H1 (cell line): ENCODE measurements at regions not wholly inside any gene's neighbourhood (a gene's known extent, or its start where the extent isn't known, plus 50 kb on each side); places are given as distances from the start of the nearest gene placed in this dataset.

ENCODE experiments used
- CTCF ChIA-PET: fragments of 300-600 bp; sonication (Branson Sonifier 250); formaldehyde crosslinking; loops from one replicate; lab custom pipeline; 2021; ENCODE audit not compliant: partially characterized antibody; lab: Charles Lee
- POLR2A ChIA-PET: fragments of 300-600 bp; sonication (Branson Sonifier 250); formaldehyde crosslinking; loops from one replicate; lab custom pipeline; 2021; ENCODE audit warnings: inconsistent platforms; ENCODE audit not compliant: partially characterized antibody; lab: Charles Lee
- DNase-seq, 2 experiments: peaks; one replicate each; pipeline versions ENCODE4 v3.0.0 to v3.0.0-alpha.2; 2010 to 2022; ENCODE audit warnings: low spot score in 2 of 2, low read depth in 1 of 2, mixed read lengths in 1 of 2
- FAIRE-seq: peaks from 2 replicates; lab custom pipeline; 2011; peaks lifted over from hg19 to GRCh38; lab: Jason Lieb, UNC
- H2AFZ ChIP-seq: 2 replicates; pipeline ENCODE4 v1.8.1; 2012; ENCODE audit warnings: low read length, inconsistent platforms
- H2AK5ac ChIP-seq: 2 replicates; pipeline ENCODE4 v1.6.1; 2013; ENCODE audit warnings: low read depth, low read length
- H2BK120ac ChIP-seq: replicated peaks from 2 replicates; pipeline ENCODE3; 2013; ENCODE audit warnings: low read depth, low read length, inconsistent platforms
- H2BK12ac ChIP-seq: 2 replicates; pipeline ENCODE4 v1.6.1; 2013; ENCODE audit warnings: low read depth, low read length
- H2BK15ac ChIP-seq: 2 replicates; pipeline ENCODE4 v1.6.1; 2013; ENCODE audit warnings: low read length
- H2BK20ac ChIP-seq: 2 replicates; pipeline ENCODE4 v1.6.1; 2013; ENCODE audit warnings: low read length
- H2BK5ac ChIP-seq: 2 replicates; pipeline ENCODE4 v1.6.1; 2013; ENCODE audit warnings: low read depth, low read length
- H3K14ac ChIP-seq: 2 replicates; pipeline ENCODE4 v1.6.1; 2013; ENCODE audit warnings: inconsistent platforms; ENCODE audit not compliant: insufficient read length
- H3K18ac ChIP-seq: 2 replicates; pipeline ENCODE4 v1.6.1; 2013; ENCODE audit warnings: low read length; ENCODE audit errors: extremely low read depth
- H3K23ac ChIP-seq: 2 replicates; pipeline ENCODE4 v1.6.1; 2013; ENCODE audit warnings: inconsistent platforms; ENCODE audit not compliant: insufficient read length
- H3K23me2 ChIP-seq: 2 replicates; pipeline ENCODE4 v1.6.1; 2013; ENCODE audit warnings: low read depth, low read length
- H3K27ac ChIP-seq: 2 replicates; pipeline ENCODE4 v1.6.1; 2011; ENCODE audit warnings: low read depth, low read length, inconsistent platforms
- H3K27me3 ChIP-seq, 4 experiments: replicated peaks in 1 of 4; 1 replicate in 1 of 4; 2 replicates in 3 of 4; pipeline versions ENCODE4 v1.6.1 to v1.8.1; 2011 to 2013; ENCODE audit warnings: low read length in 3 of 4, mild to moderate bottlenecking in 3 of 4, inconsistent platforms in 2 of 4, mixed read lengths in 2 of 4, moderate library complexity in 1 of 4; ENCODE audit not compliant: control insufficient read depth in 3 of 4, insufficient read depth in 3 of 4; ENCODE audit errors: extremely low read depth in 1 of 4
- H3K36me3 ChIP-seq, 4 experiments: 2 replicates each; pipeline versions ENCODE4 v1.6.1 to v1.8.1; 2011 to 2013; ENCODE audit warnings: mild to moderate bottlenecking in 4 of 4, low read length in 3 of 4, moderate library complexity in 2 of 4, control low read depth in 1 of 4, inconsistent platforms in 1 of 4; ENCODE audit not compliant: insufficient read depth in 4 of 4, control insufficient read depth in 2 of 4
- H3K4ac ChIP-seq: replicated peaks from 2 replicates; pipeline ENCODE3; 2013; ENCODE audit warnings: low read length, low read depth, mixed read lengths, inconsistent platforms; ENCODE audit not compliant: insufficient read length
- H3K4me1 ChIP-seq, 4 experiments: replicated peaks in 1 of 4; 1 replicate in 1 of 4; 2 replicates in 3 of 4; pipeline versions ENCODE4 v1.6.1 to v1.8.1; 2011 to 2013; ENCODE audit warnings: low read length in 3 of 4, inconsistent platforms in 2 of 4, mixed read lengths in 1 of 4; ENCODE audit not compliant: insufficient read depth in 4 of 4, control insufficient read depth in 3 of 4
- H3K4me2 ChIP-seq, 2 experiments: 2 replicates each; pipeline versions ENCODE4 v1.6.1 to v1.8.1; 2011 to 2013; ENCODE audit warnings: low read depth in 2 of 2, low read length in 2 of 2, control low read depth in 1 of 2, inconsistent platforms in 1 of 2, mild to moderate bottlenecking in 1 of 2; ENCODE audit not compliant: insufficient read depth in 1 of 2
- H3K4me3 ChIP-seq, 4 experiments: fragments of 200-600, 300-600 bp in 1 of 4; sonication (generic), shearing (Covaris generic), sonication (Bioruptor Twin) in 1 of 4; 2 replicates each; pipeline versions ENCODE4 v1.5.1 to v1.8.1; 2011 to 2016; ENCODE audit warnings: low read length in 4 of 4, low read depth in 3 of 4, control low read depth in 2 of 4, inconsistent platforms in 2 of 4, mild to moderate bottlenecking in 2 of 4, mixed read lengths in 1 of 4, moderate library complexity in 1 of 4; ENCODE audit not compliant: insufficient read depth in 2 of 4; ENCODE audit errors: extremely low read depth in 1 of 4
- H3K56ac ChIP-seq: replicated peaks from 2 replicates; pipeline ENCODE3; 2013; ENCODE audit warnings: low read depth, mild to moderate bottlenecking, mixed read lengths, low read length, inconsistent platforms; ENCODE audit not compliant: insufficient read length
- H3K79me1 ChIP-seq: 2 replicates; pipeline ENCODE4 v1.6.1; 2013; ENCODE audit warnings: low read depth, low read length, control low read depth
- H3K79me2 ChIP-seq, 2 experiments: 2 replicates each; pipeline versions ENCODE4 v1.6.1 to v1.8.1; 2012 to 2013; ENCODE audit warnings: low read length in 2 of 2, mild to moderate bottlenecking in 2 of 2, inconsistent platforms in 1 of 2; ENCODE audit not compliant: insufficient read depth in 2 of 2, control insufficient read depth in 1 of 2
- H3K9ac ChIP-seq, 4 experiments: replicated peaks in 1 of 4; 1 replicate in 1 of 4; 2 replicates in 3 of 4; pipeline versions ENCODE4 v1.6.1 to v1.8.1; 2011 to 2013; ENCODE audit warnings: low read depth in 3 of 4, low read length in 3 of 4, control low read depth in 2 of 4, mild to moderate bottlenecking in 2 of 4, moderate library complexity in 2 of 4, inconsistent platforms in 1 of 4; ENCODE audit errors: extremely low read depth in 1 of 4
- H3K9me3 ChIP-seq, 2 experiments: 2 replicates each; pipeline versions ENCODE4 v1.6.1 to v1.8.1; 2012 to 2013; ENCODE audit warnings: mild to moderate bottlenecking in 2 of 2, moderate library complexity in 2 of 2, control low read depth in 1 of 2, inconsistent platforms in 1 of 2, low read depth in 1 of 2, low read length in 1 of 2, mixed read lengths in 1 of 2; ENCODE audit not compliant: insufficient read depth in 2 of 2
- H4K20me1 ChIP-seq, 2 experiments: replicated peaks in 1 of 2; 2 replicates each; pipeline versions ENCODE3 to v1.8.1; 2011 to 2013; ENCODE audit warnings: inconsistent platforms in 2 of 2, low read length in 2 of 2, mild to moderate bottlenecking in 1 of 2; ENCODE audit not compliant: insufficient read depth in 2 of 2, control insufficient read depth in 1 of 2
- H4K5ac ChIP-seq: 2 replicates; pipeline ENCODE4 v1.6.1; 2013; ENCODE audit warnings: low read length, low read depth, mixed read lengths, inconsistent platforms; ENCODE audit not compliant: insufficient read length
- H4K8ac ChIP-seq: 2 replicates; pipeline ENCODE4 v1.8.0; 2013; ENCODE audit warnings: mild to moderate bottlenecking, moderate library complexity, low read length, inconsistent platforms; ENCODE audit not compliant: insufficient read depth; ENCODE audit errors: extremely low read depth
- H4K91ac ChIP-seq: replicated peaks from 2 replicates; pipeline ENCODE3; 2013; ENCODE audit warnings: low read length, mixed read lengths, inconsistent platforms; ENCODE audit not compliant: insufficient read length
- ASH2L ChIP-seq: fragments of 200-600, 300-600 bp; sonication (generic); IDR thresholded peaks from one replicate; pipeline ENCODE4 v1.7.1; 2017; ENCODE audit warnings: low read length
- SUZ12 ChIP-seq: fragments of 200-600 bp; sonication (generic); IDR thresholded peaks from 2 replicates; pipeline ENCODE4 v1.6.1; 2012; ENCODE audit warnings: mild to moderate bottlenecking, inconsistent platforms, low read length, moderate library complexity, mixed read lengths
- WGBS, 2 experiments: shearing (Covaris generic) in 1 of 2; methylation state at CpG; one replicate each; pipeline versions ENCODE4 v1.1.6 to v1.1.7; 2013 to 2015; ENCODE audit warnings: low lambda C conversion rate in 2 of 2, mixed read lengths in 2 of 2, inconsistent platforms in 1 of 2, low coverage in 1 of 2, missing lambda C conversion rate in 1 of 2; ENCODE audit not compliant: insufficient replicate concordance in 2 of 2, insufficient coverage in 1 of 2, insufficient read length in 1 of 2; ENCODE audit errors: extremely low coverage in 1 of 2, missing lambda C conversion rate in 1 of 2; 5-methylcytosine and 5-hydroxymethylcytosine counted together

DNA sequence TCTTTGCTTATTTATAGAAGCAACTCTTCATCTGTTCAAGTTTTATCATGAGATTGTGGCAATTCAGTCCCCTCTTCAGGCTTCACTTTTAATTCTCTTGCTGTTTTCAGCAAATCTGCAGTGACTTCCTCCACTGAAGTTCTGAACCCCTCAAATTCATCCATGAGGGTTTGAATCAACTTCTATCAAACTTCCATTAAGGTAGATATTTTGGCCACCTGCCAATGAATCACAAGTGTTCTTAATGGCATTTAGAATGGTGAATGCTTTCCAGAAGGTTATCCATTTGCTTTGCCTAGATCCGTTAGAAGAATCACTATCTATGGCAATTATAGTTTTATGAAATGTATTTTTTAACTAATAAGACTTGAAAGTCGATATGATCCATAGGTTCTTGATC is 946.7 kb upstream of the B3GALT2 start:
- no peak overlapping the region for H2BK5ac ChIP-seq
- no peak for TF ChIP-seq SUZ12
- no peak for TF ChIP-seq ASH2L
- H3K23ac ChIP-seq = no peak overlapping the region
- H2BK20ac ChIP-seq = no peak overlapping the region
- H3K14ac ChIP-seq = no peak overlapping the region
- H3K27ac ChIP-seq = no peak overlapping the region
- FAIRE-seq (no peak), DNase-seq (no peak)
- H3K9ac ChIP-seq = no peak overlapping the region
- no peaks in the 10 kb centered on the region for H3K4me1 ChIP-seq
- H3K4me2 ChIP-seq = no peak overlapping the region
- H3K79me1 ChIP-seq = no peaks in the 10 kb centered on the region
- H3K23me2 ChIP-seq = no peaks in the 10 kb centered on the region
- POLR2A ChIA-PET = no interaction called here
- H2BK12ac ChIP-seq = no peak overlapping the region
- no peak overlapping the region for H2AFZ ChIP-seq
- H2AK5ac ChIP-seq = no peak overlapping the region
- no peak overlapping the region for H3K4ac ChIP-seq
- CTCF ChIA-PET = interaction anchor here (0.6 to 1.2 kb wide), 3 partner anchors 14 to 168 kb away, joined by 3 to 4 read pairs (median 3); no protein-coding TSS in a partner anchor
- no peaks in the 10 kb centered on the region for H3K9me3 ChIP-seq
- no peak overlapping the region for H3K4me3 ChIP-seq
- no peak overlapping the region for H2BK120ac ChIP-seq
- H4K91ac ChIP-seq = no peak overlapping the region
- H3K18ac ChIP-seq = no peak overlapping the region
- 90% methylated on average over 2 of the region's 2 CpGs; no CpG with 5 or more reads in 1 of the 2 experiments for WGBS, 2 experiments
- H4K8ac ChIP-seq = no peak overlapping the region
- H4K5ac ChIP-seq = no peak overlapping the region
- H4K20me1 ChIP-seq = no peaks in the 10 kb centered on the region
- H3K36me3 ChIP-seq = no peaks in the 10 kb centered on the region
- no peaks in the 10 kb centered on the region for H3K27me3 ChIP-seq
- H3K79me2 ChIP-seq = no peaks in the 10 kb centered on the region
- no peak overlapping the region for H3K56ac ChIP-seq
- H2BK15ac ChIP-seq = no peak overlapping the region
